HFFc6 (cell line): ENCODE measurements at regions not wholly inside any gene's neighbourhood (a gene's known extent, or its start where the extent isn't known, plus 50 kb on each side); places are given as distances from the start of the nearest gene placed in this dataset.

Source experiments
- DNase-seq: peaks from one replicate; pipeline ENCODE4 v3.0.0-alpha.2; 2018
- H3K27ac Mint-ChIP-seq: 2 replicates; pipeline ENCODE4 v1.8.0; 2020; ENCODE audit warnings: mild to moderate bottlenecking, mixed read lengths
- H3K27me3 Mint-ChIP-seq: 2 replicates; pipeline ENCODE4 v1.8.0; 2021; ENCODE audit warnings: mild to moderate bottlenecking, moderate library complexity, mixed read lengths; ENCODE audit not compliant: insufficient read depth
- H3K36me3 Mint-ChIP-seq: 2 replicates; pipeline ENCODE4 v1.8.0; 2021; ENCODE audit warnings: low read depth, mixed read lengths
- H3K4me1 Mint-ChIP-seq: 2 replicates; pipeline ENCODE4 v1.8.0; 2020; ENCODE audit warnings: low read depth, mixed read lengths
- H3K4me3 Mint-ChIP-seq: 2 replicates; pipeline ENCODE4 v1.8.0; 2020; ENCODE audit warnings: mild to moderate bottlenecking, moderate library complexity, mixed read lengths
- H3K9me3 Mint-ChIP-seq: 2 replicates; pipeline ENCODE4 v1.8.0; 2020; ENCODE audit warnings: mild to moderate bottlenecking, mixed read lengths
- TF ChIP-seq, protein P1 (sequence below): fragments of 200-600 bp; sonication (generic); IDR thresholded peaks from 2 replicates; pipeline ENCODE4 v1.5.0; 2021; ENCODE audit warnings: antibody characterized with exemption, mild to moderate bottlenecking

DNA sequence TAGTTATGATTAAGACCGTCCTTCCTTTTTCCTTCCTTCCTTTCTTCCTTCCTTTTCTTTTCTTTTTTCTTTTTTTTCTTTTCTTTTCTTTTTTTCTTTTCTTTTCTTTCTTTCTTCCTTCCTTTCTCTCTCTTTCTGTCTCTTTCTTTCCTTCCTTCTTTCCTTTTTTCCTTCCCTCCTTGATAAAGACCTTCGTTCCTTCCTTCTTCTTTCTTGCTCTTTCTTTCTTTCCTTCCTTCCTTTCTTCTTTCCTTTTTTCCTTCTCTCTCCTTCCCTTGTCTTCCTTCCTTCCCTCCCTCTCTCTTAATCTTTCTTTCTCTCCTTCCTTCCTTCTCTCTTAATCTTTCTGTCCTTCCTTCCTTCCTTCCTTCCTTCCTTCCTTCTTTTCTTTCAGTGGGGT lies 130.9 kb downstream of the PAPOLA start:
- TF ChIP-seq, protein P1, sequence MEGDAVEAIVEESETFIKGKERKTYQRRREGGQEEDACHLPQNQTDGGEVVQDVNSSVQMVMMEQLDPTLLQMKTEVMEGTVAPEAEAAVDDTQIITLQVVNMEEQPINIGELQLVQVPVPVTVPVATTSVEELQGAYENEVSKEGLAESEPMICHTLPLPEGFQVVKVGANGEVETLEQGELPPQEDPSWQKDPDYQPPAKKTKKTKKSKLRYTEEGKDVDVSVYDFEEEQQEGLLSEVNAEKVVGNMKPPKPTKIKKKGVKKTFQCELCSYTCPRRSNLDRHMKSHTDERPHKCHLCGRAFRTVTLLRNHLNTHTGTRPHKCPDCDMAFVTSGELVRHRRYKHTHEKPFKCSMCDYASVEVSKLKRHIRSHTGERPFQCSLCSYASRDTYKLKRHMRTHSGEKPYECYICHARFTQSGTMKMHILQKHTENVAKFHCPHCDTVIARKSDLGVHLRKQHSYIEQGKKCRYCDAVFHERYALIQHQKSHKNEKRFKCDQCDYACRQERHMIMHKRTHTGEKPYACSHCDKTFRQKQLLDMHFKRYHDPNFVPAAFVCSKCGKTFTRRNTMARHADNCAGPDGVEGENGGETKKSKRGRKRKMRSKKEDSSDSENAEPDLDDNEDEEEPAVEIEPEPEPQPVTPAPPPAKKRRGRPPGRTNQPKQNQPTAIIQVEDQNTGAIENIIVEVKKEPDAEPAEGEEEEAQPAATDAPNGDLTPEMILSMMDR, result no peak
- no peaks in the 10 kb centered on the region for H3K9me3 Mint-ChIP-seq
- peaks cover 3% of the 10 kb centered on the region for H3K27me3 Mint-ChIP-seq
- no peak for DNase-seq
- H3K4me1 Mint-ChIP-seq, result no peaks in the 10 kb centered on the region
- no peaks in the 10 kb centered on the region for H3K36me3 Mint-ChIP-seq
- H3K27ac Mint-ChIP-seq, result no peak overlapping the region
- no peak overlapping the region for H3K4me3 Mint-ChIP-seq

DNA sequence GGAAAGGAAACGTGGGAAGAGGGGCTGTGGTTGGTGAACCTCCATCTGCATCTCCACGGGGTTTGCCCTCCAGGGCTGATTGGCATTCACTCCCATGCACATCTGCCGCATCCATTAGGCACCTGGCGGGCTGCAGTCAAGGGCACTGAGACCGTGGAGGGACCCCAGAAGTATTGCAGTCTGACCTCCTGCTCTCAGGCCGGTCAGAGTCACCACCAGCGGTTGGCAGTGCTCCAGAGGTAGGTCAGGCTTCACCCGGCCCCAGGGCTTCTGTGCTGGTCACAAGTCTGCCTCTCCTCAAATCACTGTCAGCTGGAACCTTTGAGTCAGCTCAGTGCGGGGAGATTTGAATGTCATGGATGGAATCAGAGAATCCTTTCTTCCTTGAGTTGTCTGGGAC lies 132.3 kb downstream of the PAPOLA start:
- no peaks in the 10 kb centered on the region; the same call in 1 of the 2 replicates for H3K9me3 Mint-ChIP-seq
- no peak overlapping the region for H3K4me3 Mint-ChIP-seq
- TF ChIP-seq, protein P1, result no peak
- H3K27ac Mint-ChIP-seq, result no peak overlapping the region
- no peak for DNase-seq
- H3K27me3 Mint-ChIP-seq, result peaks cover 3% of the 10 kb centered on the region
- H3K4me1 Mint-ChIP-seq, result no peaks in the 10 kb centered on the region
- no peaks in the 10 kb centered on the region for H3K36me3 Mint-ChIP-seq

DNA sequence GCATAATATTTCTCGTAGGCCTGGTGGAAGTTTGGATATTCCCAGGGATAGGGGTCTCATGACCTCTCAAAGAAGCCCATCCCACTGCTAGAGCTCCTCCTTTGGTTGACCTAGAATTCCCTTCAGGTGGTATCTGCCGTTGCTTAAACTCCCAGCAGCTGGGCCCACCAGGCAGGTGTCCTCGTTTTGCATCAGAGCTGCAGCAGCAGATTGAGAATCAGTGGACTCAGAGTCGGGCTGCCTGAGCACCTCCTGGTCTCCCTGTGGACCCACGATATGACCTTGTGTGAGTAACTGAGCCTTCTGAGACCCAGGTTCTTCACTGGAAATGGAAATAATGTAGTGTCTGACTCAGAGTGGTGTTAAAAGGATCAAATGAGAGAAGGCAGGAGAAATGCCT lies 132.7 kb downstream of the PAPOLA start:
- Mint-ChIP-seq H3K36me3 (no peaks in the 10 kb centered on the region), H3K27me3 (peaks cover 3% of the 10 kb centered on the region), H3K9me3 (no peaks in the 10 kb centered on the region; the same call in 1 of the 2 replicates), H3K27ac (no peak overlapping the region), H3K4me1 (no peaks in the 10 kb centered on the region), H3K4me3 (no peak overlapping the region)
- DNase-seq, result no peak
- TF ChIP-seq, protein P1, result no peak

DNA sequence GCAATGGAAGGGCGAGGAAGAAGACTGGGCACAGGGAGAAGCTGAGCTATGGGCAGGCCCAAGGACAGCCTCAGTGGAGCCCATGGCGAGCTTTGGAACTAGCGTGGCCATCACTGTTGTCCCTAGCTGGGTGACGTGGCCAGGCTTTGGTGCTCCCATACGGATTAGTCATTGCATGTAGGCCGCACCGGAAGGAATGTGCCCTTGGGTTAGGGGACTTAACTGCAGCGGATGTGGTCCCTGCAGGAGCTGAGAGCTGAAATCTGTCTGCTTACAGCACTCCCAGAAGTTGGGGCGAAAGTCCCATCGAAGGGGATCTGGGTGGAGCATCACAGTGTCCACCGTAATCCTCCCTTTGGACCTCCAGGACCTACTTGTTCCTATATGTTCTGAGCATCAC lies 133.7 kb downstream of the PAPOLA start:
- peaks cover 3% of the 10 kb centered on the region for H3K27me3 Mint-ChIP-seq
- TF ChIP-seq, protein P1, result no peak
- no peaks in the 10 kb centered on the region for H3K36me3 Mint-ChIP-seq
- no peaks in the 10 kb centered on the region for H3K4me1 Mint-ChIP-seq
- no peaks in the 10 kb centered on the region; the same call in 1 of the 2 replicates for H3K9me3 Mint-ChIP-seq
- H3K27ac Mint-ChIP-seq, result no peak overlapping the region
- no peak overlapping the region for H3K4me3 Mint-ChIP-seq
- no peak for DNase-seq

GRCh38 chr14:96637521-96637920 lies 135.3 kb downstream of the PAPOLA start:
- no peaks in the 10 kb centered on the region for H3K4me1 Mint-ChIP-seq
- no peak overlapping the region for H3K27ac Mint-ChIP-seq
- H3K27me3 Mint-ChIP-seq, result no peaks in the 10 kb centered on the region; the same call in none of the 2 replicates
- TF ChIP-seq, protein P1, result no peak
- no peaks in the 10 kb centered on the region; the same call in 1 of the 2 replicates for H3K9me3 Mint-ChIP-seq
- DNase-seq, result no peak
- H3K4me3 Mint-ChIP-seq, result no peak overlapping the region
- no peaks in the 10 kb centered on the region for H3K36me3 Mint-ChIP-seq
